ENCODE measurements at regions not wholly inside any gene's neighbourhood (a gene's known extent, or its start where the extent isn't known, plus 50 kb on each side); places are given as distances from the start of the nearest gene placed in this dataset.
"Not testable (repeated sequence)": the region's sequence is repeated elsewhere in the genome, so short reads cannot be mapped to it uniquely, and the experiment has no call there.

DNA sequence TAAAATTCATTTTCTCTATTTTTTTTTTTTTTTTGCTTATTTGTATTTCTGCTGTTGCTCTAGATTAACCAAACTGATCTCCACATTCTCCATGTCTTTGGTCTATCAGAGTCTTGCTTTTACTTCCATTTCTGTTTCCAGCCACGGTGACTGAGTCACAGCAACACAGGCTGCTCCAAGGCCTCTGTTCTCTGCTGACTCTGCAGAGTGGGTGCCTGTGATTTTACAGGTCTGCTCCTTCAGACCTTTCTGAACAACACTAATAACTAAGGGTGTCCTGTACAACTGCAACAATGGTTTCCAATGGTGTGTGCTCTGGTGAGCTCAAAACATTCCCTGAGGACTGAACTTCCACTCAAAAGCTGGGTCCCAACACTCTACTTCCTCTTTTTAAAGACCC lies 102.3 kb upstream of the BMP2 start:
- no peak for DNase-seq
- intact Hi-C loops (cut with micrococcal nuclease): no loop called here
- ATAC-seq: no peak

DNA sequence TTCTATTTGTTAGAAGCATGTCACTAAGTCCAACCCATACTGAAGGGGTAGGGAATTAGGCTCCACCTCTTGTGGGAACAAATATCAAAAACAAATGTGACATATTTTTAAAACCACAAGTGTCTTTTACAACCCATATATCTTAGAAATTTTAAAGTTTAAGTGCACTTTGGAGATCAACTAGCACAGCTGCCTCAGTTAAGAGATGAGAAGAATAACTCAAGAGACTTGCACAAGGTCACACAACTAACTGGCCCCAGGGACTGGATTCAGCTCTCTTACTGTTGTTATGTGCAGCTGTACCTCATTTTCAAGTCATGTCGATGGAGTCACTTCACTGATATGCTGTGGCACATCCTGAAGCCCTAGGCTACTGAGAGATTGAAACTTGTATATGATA lies 102.9 kb upstream of the BMP2 start:
- ATAC-seq (no peak), DNase-seq (no peak)
- intact Hi-C loops (cut with micrococcal nuclease): no loop called here

DNA sequence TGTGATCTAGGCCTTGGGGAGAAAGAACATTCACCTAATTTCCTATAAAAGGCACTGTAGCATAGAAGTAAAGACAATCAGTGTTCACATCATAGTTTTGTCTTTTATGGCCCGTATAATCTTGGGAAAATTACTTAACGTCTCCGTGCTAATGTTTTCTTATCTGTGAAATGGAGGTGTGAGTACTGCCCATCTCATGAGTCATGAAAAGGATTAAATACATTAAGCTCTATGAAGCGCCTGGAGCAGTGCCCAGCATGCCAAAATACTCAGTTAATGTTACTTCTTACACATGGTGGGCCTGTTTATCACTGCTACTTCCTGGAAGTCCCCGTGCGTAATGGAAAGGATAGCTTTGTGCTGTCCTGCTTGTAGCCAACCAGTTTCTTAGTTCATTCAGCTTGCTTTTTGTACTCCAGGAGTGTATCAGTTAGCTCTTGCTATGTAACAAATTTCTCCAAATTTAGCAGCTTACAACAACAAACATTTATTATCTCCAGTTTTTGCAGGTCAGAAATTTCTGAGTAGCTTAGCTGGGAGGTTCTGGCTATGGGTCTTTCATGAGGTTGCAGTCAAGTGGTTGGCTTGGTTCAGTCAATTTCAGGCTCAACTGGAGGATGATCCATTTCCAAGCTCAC lies 103.6 kb upstream of the BMP2 start:
- intact Hi-C loops (cut with micrococcal nuclease): no loop called here
- ATAC-seq (no peak), DNase-seq (no peak)

DNA sequence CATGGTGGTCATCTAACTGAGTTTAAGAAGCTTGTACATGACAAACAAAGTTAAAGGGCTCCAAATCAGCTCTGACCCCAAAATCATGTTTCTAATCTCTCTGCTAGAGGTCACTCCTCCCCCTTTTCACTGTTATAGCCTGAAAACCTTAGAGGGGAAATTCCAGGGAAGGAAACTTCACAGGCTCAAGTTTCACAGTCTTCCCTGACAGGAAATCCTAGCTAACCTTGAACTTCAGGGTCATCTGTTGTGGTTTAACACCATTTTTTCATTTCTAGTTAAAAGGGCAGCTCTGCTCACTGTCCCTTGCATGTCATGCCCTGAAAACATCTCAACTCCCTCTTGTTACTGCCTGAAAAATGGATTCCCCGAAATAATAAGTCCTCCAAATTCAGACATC lies 104.4 kb upstream of the BMP2 start:
- intact Hi-C loops (cut with micrococcal nuclease): no loop called here
- ATAC-seq (no peak), DNase-seq (no peak)

DNA sequence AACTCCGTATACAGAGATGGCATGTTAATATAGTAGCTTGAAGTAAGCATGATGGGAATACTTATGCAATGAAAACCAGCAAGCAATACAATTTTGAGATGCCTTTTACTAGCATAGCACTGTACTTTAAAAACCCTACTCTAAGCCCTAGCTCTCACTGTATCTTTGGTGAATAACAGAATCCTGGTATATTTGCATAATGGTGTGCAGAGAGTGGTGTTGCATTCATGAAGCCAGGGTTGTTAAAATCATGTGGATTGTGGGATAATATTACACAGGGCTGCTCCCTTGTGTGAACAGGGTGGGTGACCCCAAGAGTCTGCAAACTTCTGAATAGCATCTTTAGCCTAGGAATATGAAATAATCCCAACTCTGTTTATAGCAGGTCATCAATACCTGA lies 105.2 kb upstream of the BMP2 start:
- ATAC-seq: no peak
- intact Hi-C loops (cut with micrococcal nuclease): no loop called here

DNA sequence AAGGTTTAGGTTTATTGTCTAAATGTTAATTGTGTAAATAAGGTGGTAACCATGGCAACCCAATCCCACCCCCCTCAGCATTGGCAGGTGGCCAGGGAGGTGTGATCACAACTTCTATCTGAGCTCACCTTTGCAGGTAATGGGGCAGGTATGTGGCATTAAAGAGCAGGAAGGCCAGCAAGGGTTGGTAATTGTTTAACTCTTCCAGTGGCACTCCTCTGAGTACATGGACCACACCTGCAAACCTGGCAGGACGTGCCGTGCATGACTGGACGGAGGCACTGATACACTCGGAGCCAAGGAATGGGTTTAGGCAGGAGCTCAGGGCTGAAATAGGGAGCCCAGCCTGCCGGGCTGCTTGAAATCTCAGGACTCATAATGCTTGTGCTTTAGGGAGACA lies 107.0 kb upstream of the BMP2 start:
- DNase-seq (no peak), ATAC-seq (no peak)
- intact Hi-C loops (cut with micrococcal nuclease): no loop called here

More for the DNA sequence above, 105.2 kb upstream of the BMP2 start:
- no peak for DNase-seq

DNA sequence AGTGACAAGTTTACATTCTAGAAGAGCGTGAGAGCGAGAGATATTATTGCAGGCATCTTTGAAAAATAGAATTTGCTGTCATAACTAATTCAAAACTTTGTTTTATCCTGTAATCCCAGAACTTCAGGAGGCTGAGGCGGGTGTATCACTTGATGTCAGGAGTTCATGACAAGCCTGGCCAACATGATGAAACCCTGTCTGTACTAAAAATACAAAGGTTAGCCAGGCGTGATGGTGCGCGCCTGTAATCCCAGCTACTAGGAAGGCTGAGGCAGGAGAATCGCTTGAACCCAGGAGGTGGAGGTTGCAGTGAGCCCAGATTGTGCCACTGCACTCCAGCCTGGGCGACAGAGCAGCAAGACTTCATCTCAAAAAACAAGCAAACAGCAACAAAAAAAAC lies 108.6 kb upstream of the BMP2 start:
- DNase-seq; ATAC-seq; intact Hi-C loops (cut with micrococcal nuclease): not testable (repeated sequence)

DNA sequence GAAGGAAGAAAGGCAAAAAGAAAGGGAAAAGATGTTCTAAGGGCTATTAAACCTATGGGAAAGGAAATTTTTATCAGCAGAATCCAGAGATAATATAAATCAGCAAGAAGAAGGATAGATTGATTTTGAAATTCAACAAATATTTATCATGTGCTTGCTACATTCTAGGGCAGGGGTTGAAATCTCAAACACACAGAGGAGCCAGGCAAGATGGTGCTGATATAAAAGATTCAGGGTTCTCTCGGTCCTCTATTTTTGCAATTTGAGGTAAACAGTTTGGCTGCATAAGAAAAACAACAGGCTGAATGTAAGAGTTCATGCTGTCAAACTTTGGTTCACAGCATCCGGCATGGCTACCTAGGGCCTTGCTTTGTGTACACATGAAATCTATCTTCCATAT lies 109.6 kb upstream of the BMP2 start:
- DNase-seq (no peak), ATAC-seq (no peak)
- intact Hi-C loops (cut with micrococcal nuclease): no loop called here

DNA sequence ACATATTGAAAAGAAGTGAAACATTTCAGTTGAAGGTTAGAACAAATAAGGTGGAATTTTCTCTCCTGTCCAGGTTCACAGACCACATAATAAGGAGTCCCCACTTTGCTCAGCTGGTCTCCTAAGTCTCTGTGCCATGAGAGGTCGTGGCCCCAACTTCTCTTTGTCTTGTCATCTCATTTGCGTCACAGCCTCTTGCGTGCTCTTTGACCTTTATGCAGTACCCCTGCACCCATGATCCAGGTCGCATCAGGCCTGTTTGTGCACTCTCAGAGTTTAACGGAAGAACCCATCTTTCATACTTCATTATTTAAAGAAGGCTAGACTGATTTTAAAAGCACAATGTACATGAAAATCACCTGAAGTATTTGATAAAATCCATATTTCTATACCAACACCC lies 110.4 kb upstream of the BMP2 start:
- ATAC-seq: no peak
- DNase-seq: no peak
- intact Hi-C loops (cut with micrococcal nuclease): no loop called here

DNA sequence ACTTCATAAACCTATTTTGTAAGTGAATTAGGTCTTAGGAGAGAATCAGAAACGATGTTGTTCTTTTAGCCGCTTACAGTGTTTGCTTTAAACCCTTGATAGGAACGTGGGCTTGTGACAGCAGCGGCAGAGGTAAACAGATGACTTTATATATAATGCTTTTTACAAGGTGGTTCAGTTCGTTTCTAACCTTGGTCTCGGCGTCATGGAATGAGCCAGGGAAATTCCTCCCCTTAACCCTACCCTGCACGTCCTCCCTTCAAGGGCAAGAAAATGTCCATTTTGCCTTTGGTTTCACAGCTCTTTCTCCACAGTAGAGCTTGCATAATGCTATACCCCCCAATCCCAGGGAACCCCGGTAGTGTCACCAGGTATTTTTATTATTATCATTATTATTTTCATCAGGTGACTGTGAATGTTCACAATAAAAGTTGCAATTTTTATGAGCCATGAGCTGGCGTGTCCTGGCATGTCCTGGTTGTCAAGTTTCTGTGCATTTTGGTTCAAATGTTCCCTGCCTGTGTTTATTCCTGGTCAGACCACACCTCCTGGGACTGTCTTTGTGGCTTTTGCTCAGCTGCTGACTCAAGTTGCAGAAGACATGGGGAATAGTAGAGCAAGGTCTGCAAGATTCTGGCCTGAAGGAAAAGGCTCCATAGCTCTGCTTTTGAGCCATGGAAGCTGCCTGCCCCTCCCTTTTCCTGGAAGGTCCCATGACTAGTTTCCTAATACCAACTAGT lies 112.8 kb upstream of the BMP2 start:
- intact Hi-C loops (cut with micrococcal nuclease): no loop called here
- DNase-seq: no peak
- ATAC-seq: no peak

DNA sequence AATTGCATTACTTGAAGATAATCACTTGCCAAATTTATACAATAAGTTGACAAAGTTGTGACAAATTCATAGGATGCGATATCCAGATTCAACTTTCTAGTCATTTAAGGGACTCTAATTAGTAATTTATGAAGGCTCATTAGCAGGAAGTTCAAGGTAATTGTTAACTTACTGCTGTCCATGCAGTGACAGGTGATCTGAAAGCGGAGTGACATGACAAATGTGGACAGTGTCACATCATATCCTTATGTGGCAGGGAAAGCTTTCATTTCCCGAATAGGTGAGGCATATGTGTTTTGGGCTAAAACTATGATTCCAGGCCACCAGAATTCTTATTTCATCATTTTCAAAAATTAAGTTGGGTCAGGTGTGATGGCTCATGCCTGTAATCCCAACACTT lies 115.9 kb upstream of the BMP2 start:
- DNase-seq: no peak
- ATAC-seq: no peak
- intact Hi-C loops (cut with micrococcal nuclease): no loop called here

DNA sequence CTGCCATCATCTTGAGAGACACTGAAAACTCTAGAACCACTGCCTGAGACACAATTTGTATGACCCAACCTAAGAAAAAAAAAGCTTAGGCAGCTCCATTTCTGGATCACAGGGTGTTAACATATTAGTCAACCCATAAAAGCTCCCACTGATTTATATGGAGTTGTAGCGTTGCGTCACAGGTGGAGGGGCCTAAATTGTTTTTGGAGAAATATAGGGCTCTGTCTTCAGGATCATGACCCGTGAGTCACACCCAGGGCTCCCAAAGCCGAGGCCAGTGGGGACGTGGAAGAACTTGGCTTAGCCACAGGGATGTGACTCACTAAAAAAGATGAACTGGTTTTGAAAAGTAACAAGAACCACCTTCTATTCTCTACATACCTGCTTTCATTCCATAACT lies 116.5 kb upstream of the BMP2 start:
- intact Hi-C loops (cut with micrococcal nuclease): no loop called here
- DNase-seq (peak; percentile 23), ATAC-seq (no peak)

DNA sequence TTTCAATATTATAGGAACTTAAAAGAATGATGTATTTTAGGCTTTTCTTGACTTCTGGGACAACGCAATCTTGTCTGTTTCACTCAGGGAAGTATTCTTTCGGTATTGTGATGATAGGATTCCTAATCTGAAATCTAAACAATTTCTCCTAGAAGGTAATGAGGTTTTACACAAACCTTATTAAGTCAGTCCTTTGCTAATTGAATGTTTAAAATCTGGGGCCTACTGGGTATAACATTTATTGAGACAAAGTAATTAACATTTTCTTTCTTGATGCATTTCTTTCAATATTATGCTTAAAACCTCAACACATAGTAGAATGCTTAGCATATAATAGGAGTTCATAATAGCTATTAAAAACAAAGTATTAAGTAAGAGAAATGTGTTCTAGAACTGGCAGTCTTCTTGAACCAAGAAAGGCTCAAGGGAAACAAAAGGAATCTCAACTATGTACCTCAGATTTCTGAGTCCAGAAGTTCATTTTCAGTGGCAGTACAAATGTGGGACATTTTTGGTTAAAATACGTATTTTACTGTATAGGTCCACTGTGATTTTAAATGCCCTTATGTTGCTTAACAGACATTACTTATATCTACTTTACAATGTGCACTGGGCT lies 121.4 kb upstream of the BMP2 start:
- no peak for DNase-seq
- intact Hi-C loops (cut with micrococcal nuclease): no loop called here
- peak; percentile 38 for ATAC-seq

DNA sequence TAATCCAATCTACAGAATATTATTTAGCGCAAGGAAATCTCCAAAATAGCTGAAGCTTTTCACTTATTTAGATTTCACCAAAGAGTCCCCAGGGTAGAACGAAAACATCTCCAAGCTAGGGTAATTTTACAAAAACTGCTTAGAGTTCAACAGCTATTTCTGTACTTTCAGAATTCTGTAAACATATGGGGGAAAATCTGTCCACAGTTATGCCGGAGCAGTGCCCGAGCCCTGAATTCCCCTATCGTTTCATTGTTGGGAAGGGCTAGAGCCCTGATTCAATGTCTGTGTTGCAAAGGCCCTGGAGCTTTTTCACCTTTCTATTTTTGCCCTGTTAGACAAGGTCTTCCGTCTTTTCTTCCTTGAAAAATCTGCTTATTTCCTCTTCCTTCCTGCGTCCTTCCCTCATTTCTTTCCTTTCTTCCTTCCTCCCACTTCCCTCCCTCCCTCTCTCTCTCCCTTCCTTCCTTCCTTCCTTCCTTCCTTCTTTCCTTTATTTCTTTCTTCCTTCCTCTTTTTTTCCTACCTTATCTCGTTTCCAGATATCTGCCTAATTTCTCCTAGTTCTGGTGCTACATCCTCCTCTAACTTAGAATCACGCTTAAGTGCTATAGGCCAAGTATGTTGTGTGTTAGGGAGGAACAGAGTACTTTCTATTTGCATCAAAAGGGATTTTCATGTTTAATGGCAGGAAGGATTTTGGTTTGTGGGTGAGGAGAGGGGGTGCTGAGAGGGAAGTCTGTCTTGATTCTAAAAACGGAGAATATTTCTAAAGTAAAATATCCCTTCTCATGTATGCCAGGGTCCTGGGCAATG lies 122.5 kb upstream of the BMP2 start:
- no peak for ATAC-seq
- DNase-seq: no peak
- intact Hi-C loops (cut with micrococcal nuclease): no loop called here

DNA sequence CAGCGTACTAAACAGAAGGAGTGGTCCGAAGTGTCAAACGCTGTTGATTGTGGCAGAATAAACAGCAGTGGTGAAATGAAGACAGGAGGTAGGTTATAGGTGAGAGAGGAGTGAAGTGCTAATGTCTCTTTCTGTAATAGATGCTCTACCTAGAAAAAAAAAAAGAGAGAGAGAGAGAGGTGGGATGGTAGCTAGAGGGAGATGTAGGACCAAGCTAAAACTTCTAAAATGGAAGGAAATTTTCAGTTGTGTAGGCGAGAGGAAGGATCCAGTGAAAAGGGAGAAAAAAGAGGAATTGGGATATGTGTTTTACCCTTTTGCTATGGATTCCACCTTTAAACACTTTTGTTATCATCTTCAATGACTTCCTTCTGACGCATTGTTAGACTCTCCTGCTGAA lies 126.5 kb upstream of the BMP2 start:
- intact Hi-C loops (cut with micrococcal nuclease): no loop called here
- ATAC-seq: no peak

DNA sequence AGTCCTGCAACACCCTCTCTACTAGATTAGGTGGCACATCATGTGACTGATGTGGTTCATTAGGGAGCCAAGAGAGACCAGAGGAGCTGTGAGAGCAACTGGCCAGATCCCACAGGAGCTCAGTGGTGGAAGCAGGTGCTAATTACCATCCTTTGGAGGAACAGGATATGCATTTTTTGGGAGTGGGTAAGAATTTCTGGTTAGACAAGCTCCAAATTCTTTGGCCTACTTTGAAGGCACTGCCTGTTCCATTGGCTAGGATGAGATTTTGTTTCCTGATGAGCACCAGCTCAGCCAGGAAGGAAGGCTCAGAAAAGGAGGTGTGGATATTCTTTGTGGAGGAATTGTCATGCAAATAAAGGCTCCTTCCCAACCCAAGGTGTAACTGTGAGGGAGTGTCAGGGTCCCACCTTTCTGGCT lies 130.3 kb upstream of the BMP2 start:
- intact Hi-C loops (cut with micrococcal nuclease): loop anchor here (5.0 kb wide), 1 partner anchor 180 kb away; no protein-coding TSS in a partner anchor
- DNase-seq (no peak), ATAC-seq (no peak)

More for the DNA sequence above, 126.5 kb upstream of the BMP2 start:
- no peak for DNase-seq

DNA sequence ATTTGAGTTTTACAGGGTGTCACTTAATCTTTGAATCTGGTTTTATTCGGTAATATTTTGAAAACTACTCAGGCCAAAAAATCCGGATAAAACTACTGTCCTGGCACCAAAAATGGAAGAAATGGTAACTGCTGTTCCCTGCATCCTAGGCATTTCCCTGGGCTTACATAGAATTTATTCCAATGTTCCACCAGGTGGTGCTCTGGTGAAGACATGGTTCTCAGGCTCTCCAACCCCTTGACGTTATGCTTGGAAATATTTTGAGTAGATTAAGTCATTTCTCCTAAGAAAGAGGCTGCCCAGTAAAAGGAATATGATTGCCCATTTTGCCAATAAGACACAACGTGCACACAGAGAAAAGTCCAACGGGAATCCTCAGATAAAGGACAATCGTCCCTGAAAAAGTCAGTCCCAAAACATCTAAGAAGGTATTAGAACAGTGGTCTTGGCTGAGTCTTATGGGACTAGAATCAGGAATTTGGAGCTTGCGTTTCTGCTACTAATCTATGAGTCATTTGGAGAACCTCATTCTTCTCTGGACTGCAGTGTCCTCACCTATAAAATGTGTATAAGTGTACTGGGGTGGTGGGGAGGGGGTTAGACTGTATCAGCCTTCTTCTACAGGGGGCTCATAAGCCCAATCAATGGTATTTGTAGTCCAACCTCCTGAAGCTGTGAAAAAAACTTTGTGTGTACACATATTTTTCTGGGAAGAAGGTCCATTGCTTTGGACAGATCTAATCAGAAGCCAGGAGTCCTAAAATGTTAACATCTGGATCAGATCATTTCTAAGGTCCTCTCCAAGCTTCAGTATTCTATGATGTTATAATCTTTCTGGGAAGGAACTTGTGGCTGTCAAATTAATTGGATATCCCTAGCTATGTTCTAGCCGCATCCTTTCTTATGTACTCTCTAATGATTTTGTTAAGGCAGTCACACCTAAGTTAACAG lies 131.0 kb upstream of the BMP2 start:
- ATAC-seq: peak; percentile 91
- intact Hi-C loops (cut with micrococcal nuclease): loop anchor here (5.0 kb wide), 1 partner anchor 181 kb away; no protein-coding TSS in a partner anchor
- no peak for DNase-seq

DNA sequence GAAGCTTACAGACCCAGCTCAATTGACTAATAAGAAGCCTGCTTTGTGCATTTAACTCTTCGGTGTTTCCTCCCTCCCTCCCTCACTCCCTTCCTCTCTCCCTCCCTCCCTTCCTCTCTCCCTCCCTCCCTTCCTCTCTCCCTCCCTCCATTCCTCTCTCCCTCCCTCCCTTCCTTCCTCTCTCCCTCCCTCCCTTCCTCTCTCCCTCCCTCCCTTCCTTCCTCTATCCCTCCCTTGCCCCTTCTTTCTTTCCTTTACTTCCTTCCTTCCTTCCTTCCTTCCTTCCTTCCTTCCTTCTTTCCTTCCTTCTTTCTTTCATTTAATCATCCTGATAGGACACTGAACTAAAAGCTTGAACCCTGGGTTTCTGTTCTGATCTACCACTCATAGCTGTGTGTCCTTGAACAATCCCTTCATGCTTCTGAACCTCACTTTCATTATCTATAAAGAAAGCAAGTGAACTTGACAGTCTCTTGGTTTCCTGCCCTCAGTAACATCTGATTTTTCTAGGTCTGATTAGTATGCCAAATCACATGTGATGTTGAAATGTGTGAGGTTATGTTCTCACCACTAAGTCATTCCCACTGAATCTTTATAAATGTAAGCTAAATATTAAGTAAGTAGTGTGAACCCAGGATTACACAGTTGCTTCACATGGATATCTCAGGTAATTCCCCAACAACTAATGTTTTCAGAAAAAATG lies 132.3 kb upstream of the BMP2 start:
- DNase-seq: no peak
- ATAC-seq: peak; percentile 47
- intact Hi-C loops (cut with micrococcal nuclease): loop anchor here (5.0 kb wide), 1 partner anchor 182 kb away; no protein-coding TSS in a partner anchor

All from left ventricle myocardium superior (tissue), 1 donor.